NCI-H226 (cell line): ENCODE measurements at regions not wholly inside any gene's neighbourhood (a gene's known extent, or its start where the extent isn't known, plus 50 kb on each side); places are given as distances from the start of the nearest gene placed in this dataset.
A peak's percentile ranks its signal among the peaks of the same experiment; 100 is the strongest.

Source experiments
- DNase-seq: peaks from one replicate; pipeline ENCODE4 v3.0.0-alpha.2; 2015

- DNase-seq = no peak
Measured at GRCh38 chr15:79185199-79185598, 94.6 kb upstream of the RASGRF1 start.

GRCh38 chr15:79184465-79184892, 93.9 kb upstream of the RASGRF1 start:
- DNase-seq = peak; percentile 40

GRCh38 chr15:79180318-79180717, 89.7 kb upstream of the RASGRF1 start:
- no peak for DNase-seq

GRCh38 chr15:79179597-79179996, 89.0 kb upstream of the RASGRF1 start:
- DNase-seq = no peak

- DNase-seq = peak; percentile 67
Measured at GRCh38 chr15:79179108-79179561, 88.6 kb upstream of the RASGRF1 start.

- no peak for DNase-seq
Measured at GRCh38 chr15:79178594-79178993, 88.0 kb upstream of the RASGRF1 start.

- no peak for DNase-seq
Measured at GRCh38 chr15:79176151-79176550, 85.6 kb upstream of the RASGRF1 start.

GRCh38 chr15:79172801-79173460, 82.4 kb upstream of the RASGRF1 start:
- DNase-seq = no peak

GRCh38 chr15:79172032-79172481, 81.5 kb upstream of the RASGRF1 start:
- DNase-seq = no peak

GRCh38 chr15:79171320-79172031, 80.9 kb upstream of the RASGRF1 start:
- DNase-seq = no peak

GRCh38 chr15:79170256-79170664, 79.7 kb upstream of the RASGRF1 start:
- DNase-seq = peak; percentile 78

GRCh38 chr15:79169526-79170133, 79.0 kb upstream of the RASGRF1 start:
- no peak for DNase-seq

GRCh38 chr15:79168922-79169456, 78.4 kb upstream of the RASGRF1 start:
- DNase-seq = no peak

- DNase-seq = no peak
Measured at GRCh38 chr15:79167776-79168175, 77.2 kb upstream of the RASGRF1 start.

GRCh38 chr15:79166311-79166955, 75.9 kb upstream of the RASGRF1 start:
- no peak for DNase-seq

- no peak for DNase-seq
Measured at GRCh38 chr15:79164465-79164864, 73.9 kb upstream of the RASGRF1 start.

GRCh38 chr15:79164043-79164442, 73.5 kb upstream of the RASGRF1 start:
- DNase-seq = no peak

GRCh38 chr15:79163395-79163794, 72.8 kb upstream of the RASGRF1 start:
- DNase-seq = no peak

- DNase-seq = no peak
Measured at GRCh38 chr15:79161837-79162508, 71.4 kb upstream of the RASGRF1 start.

- DNase-seq = no peak
Measured at GRCh38 chr15:79160211-79160610, 69.6 kb upstream of the RASGRF1 start.

- DNase-seq = no peak
Measured at GRCh38 chr15:79157631-79158592, 67.3 kb upstream of the RASGRF1 start.
